ENCODE measurements at regions not wholly inside any gene's neighbourhood (a gene's known extent, or its start where the extent isn't known, plus 50 kb on each side); places are given as distances from the start of the nearest gene placed in this dataset.

- no peak for TF ChIP-seq GABPA (IDR thresholded peaks at IDR 0.05; ENCODE audit: borderline replicate concordance, insufficient read depth, low read length)
- no peak for TF ChIP-seq ATF2 (IDR thresholded peaks at IDR 0.05; ENCODE audit: low read length)
- no peak for TF ChIP-seq CTCF (IDR thresholded peaks at IDR 0.05; ENCODE audit: control extremely low read depth in 1 of 3, insufficient read depth in 1 of 3, low read depth in 1 of 3, low read length in 3 of 3)
- TF ChIP-seq POLR2AphosphoS5 (IDR thresholded peaks at IDR 0.05; ENCODE audit: low read depth, low read length): no peak
- no peak for TF ChIP-seq TAF1 (IDR thresholded peaks at IDR 0.05; ENCODE audit: low read depth, low read length)
- no peak for TF ChIP-seq POLR2A (IDR thresholded peaks at IDR 0.05; ENCODE audit: control extremely low read depth in 1 of 2, low read depth in 2 of 2, low read length in 2 of 2)
- TF ChIP-seq JUN (IDR thresholded peaks at IDR 0.05; ENCODE audit: low read depth, low read length): no peak
- TF ChIP-seq EGR1 (IDR thresholded peaks at IDR 0.05; ENCODE audit: borderline replicate concordance, low read depth, low read length): no peak
These were observed 87.6 kb upstream of the LRIG1 start for GRCh38 chr3:66588340-66588847.

Measured in H1 (cell line).